ENCODE measurements at regions not wholly inside any gene's neighbourhood (a gene's known extent, or its start where the extent isn't known, plus 50 kb on each side); places are given as distances from the start of the nearest gene placed in this dataset.

GRCh38 chr5:98698359-98698758 lies 75.1 kb upstream of the RGMB start:
- H3K9ac ChIP-seq (ENCODE audit: low read depth in 1 of 2, low read length in 2 of 2): no peak overlapping the region
- no peaks in the 10 kb centered on the region for H3K36me3 ChIP-seq (ENCODE audit: control insufficient read depth in 4 of 4, insufficient read depth in 3 of 4, low read depth in 1 of 4, low read length in 3 of 4)
- no peaks in the 10 kb centered on the region for H3K4me1 ChIP-seq (ENCODE audit: control insufficient read depth in 4 of 4, insufficient read depth in 4 of 4, low read length in 3 of 4)
- H3K27ac ChIP-seq (ENCODE audit: low read depth in 1 of 2, low read length in 2 of 2): no peak overlapping the region
- no peak for DNase-seq (ENCODE audit: low spot score)
- peaks cover 0 to 7% (median under 1%) of the 10 kb centered on the region in 4 donors for H3K9me3 ChIP-seq (ENCODE audit: control insufficient read depth in 4 of 4, low read length in 3 of 4)
- H3K27me3 ChIP-seq (ENCODE audit: control insufficient read depth in 4 of 4, insufficient read depth in 4 of 4, low read length in 3 of 4): no peaks in the 10 kb centered on the region
- TF ChIP-seq GABPA (IDR thresholded peaks at IDR 0.05 in 1 of 2, conservative IDR thresholded peaks at IDR 0.05 in 1 of 2) (no peak), CTCF (IDR thresholded peaks at IDR 0.05; ENCODE audit: low read depth, low read length, missing input control) (no peak), RXRA (IDR thresholded peaks at IDR 0.05) (no peak), ZBTB33 (IDR thresholded peaks at IDR 0.05) (no peak), MAX (IDR thresholded peaks at IDR 0.05) (no peak), RAD21 (IDR thresholded peaks at IDR 0.05) (no peak), YY1 (IDR thresholded peaks at IDR 0.05) (no peak), TAF1 (conservative IDR thresholded peaks at IDR 0.05) (no peak), SP1 (IDR thresholded peaks at IDR 0.05) (no peak), FOXA2 (IDR thresholded peaks at IDR 0.05) (no peak), EGR1 (IDR thresholded peaks at IDR 0.05; ENCODE audit: low read depth in 2 of 2) (no peak), HNF4G (IDR thresholded peaks at IDR 0.05) (no peak), ATF3 (IDR thresholded peaks at IDR 0.05) (no peak), REST (IDR thresholded peaks at IDR 0.05) (no peak), HNF4A (conservative IDR thresholded peaks at IDR 0.05) (no peak), FOXA1 (IDR thresholded peaks at IDR 0.05) (no peak), JUND (IDR thresholded peaks at IDR 0.05) (no peak), NR2F2 (IDR thresholded peaks at IDR 0.05) (no peak)
- no peak overlapping the region for H3K4me3 ChIP-seq (ENCODE audit: low read depth in 1 of 3, low read length in 3 of 3)

All from liver (tissue), 7 donors.